ENCODE measurements at regions not wholly inside any gene's neighbourhood (a gene's known extent, or its start where the extent isn't known, plus 50 kb on each side); places are given as distances from the start of the nearest gene placed in this dataset.

- TF ChIP-seq SIN3B (IDR thresholded peaks at IDR 0.05; ENCODE audit: low read depth) (no peak), HEY1 (CRISPR knock-in tag; IDR thresholded peaks at IDR 0.05; ENCODE audit: borderline replicate concordance) (no peak), KAT8 (IDR thresholded peaks at IDR 0.05; ENCODE audit: low read depth) (no peak), NR0B1 (IDR thresholded peaks at IDR 0.05; ENCODE audit: partially characterized antibody) (no peak), HMGXB4 (CRISPR knock-in tag; IDR thresholded peaks at IDR 0.05) (no peak), MLLT1 (IDR thresholded peaks at IDR 0.05) (no peak), TAL1 (IDR thresholded peaks at IDR 0.05) (no peak)
- TF ChIP-seq, protein P1, sequence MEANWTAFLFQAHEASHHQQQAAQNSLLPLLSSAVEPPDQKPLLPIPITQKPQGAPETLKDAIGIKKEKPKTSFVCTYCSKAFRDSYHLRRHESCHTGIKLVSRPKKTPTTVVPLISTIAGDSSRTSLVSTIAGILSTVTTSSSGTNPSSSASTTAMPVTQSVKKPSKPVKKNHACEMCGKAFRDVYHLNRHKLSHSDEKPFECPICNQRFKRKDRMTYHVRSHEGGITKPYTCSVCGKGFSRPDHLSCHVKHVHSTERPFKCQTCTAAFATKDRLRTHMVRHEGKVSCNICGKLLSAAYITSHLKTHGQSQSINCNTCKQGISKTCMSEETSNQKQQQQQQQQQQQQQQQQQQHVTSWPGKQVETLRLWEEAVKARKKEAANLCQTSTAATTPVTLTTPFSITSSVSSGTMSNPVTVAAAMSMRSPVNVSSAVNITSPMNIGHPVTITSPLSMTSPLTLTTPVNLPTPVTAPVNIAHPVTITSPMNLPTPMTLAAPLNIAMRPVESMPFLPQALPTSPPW (CRISPR knock-in tag; IDR thresholded peaks at IDR 0.05), result no peak
Measured at GRCh38 chr20:2230726-2231488, 64.9 kb upstream of the TGM3 start (continued).
